HK-2 (cell line): ENCODE measurements at regions not wholly inside any gene's neighbourhood (a gene's known extent, or its start where the extent isn't known, plus 50 kb on each side); places are given as distances from the start of the nearest gene placed in this dataset.
"Not testable (repeated sequence)": the region's sequence is repeated elsewhere in the genome, so short reads cannot be mapped to it uniquely, and the experiment has no call there.

ENCODE experiments used
- DNase-seq: peaks from one replicate; pipeline ENCODE4 v3.0.0-alpha.2; 2018; ENCODE audit not compliant: unreplicated experiment

- DNase-seq, result no peak
Measured at GRCh38 chrX:76996641-76997040, 450.5 kb upstream of the FGF16 start.

GRCh38 chrX:77003530-77003929 is 443.7 kb upstream of the FGF16 start:
- no peak for DNase-seq

- no peak for DNase-seq
Measured at GRCh38 chrX:77003956-77004355, 443.2 kb upstream of the FGF16 start.

- DNase-seq, result no peak
Measured at GRCh38 chrX:77009691-77010090, 437.5 kb upstream of the FGF16 start.

GRCh38 chrX:77014377-77015372 is 432.5 kb upstream of the FGF16 start:
- DNase-seq, result no peak

GRCh38 chrX:77017093-77017492 is 430.1 kb upstream of the FGF16 start:
- no peak for DNase-seq

- not testable (repeated sequence) for DNase-seq
Measured at GRCh38 chrX:77046180-77046810, 400.9 kb upstream of the FGF16 start.

- DNase-seq, result no peak
Measured at GRCh38 chrX:77060572-77060971, 386.6 kb upstream of the FGF16 start.

GRCh38 chrX:77061022-77061421 is 386.2 kb upstream of the FGF16 start:
- no peak for DNase-seq

GRCh38 chrX:77061545-77061944 is 385.6 kb upstream of the FGF16 start:
- DNase-seq, result no peak

GRCh38 chrX:77065896-77066295 is 381.3 kb upstream of the FGF16 start:
- no peak for DNase-seq

- DNase-seq, result no peak
Measured at GRCh38 chrX:77070202-77070918, 376.8 kb upstream of the FGF16 start.

- DNase-seq, result no peak
Measured at GRCh38 chrX:77076896-77077295, 370.3 kb upstream of the FGF16 start.

GRCh38 chrX:77081237-77081636 is 366.0 kb upstream of the FGF16 start:
- DNase-seq, result not testable (repeated sequence)

GRCh38 chrX:77085372-77085771 is 361.8 kb upstream of the FGF16 start:
- no peak for DNase-seq

- DNase-seq, result no peak
Measured at GRCh38 chrX:77087529-77088169, 359.5 kb upstream of the FGF16 start.

- no peak for DNase-seq
Measured at GRCh38 chrX:77088233-77088632, 359.0 kb upstream of the FGF16 start.

- DNase-seq, result no peak
Measured at GRCh38 chrX:77114501-77114900, 332.7 kb upstream of the FGF16 start.

GRCh38 chrX:77118686-77119085 is 328.5 kb upstream of the FGF16 start:
- no peak for DNase-seq

GRCh38 chrX:77119706-77120105 is 327.5 kb upstream of the FGF16 start:
- no peak for DNase-seq

- not testable (repeated sequence) for DNase-seq
Measured at GRCh38 chrX:77123917-77124316, 323.3 kb upstream of the FGF16 start.

GRCh38 chrX:77127571-77127970 is 319.6 kb upstream of the FGF16 start:
- not testable (repeated sequence) for DNase-seq
